ENCODE measurements at regions not wholly inside any gene's neighbourhood (a gene's known extent, or its start where the extent isn't known, plus 50 kb on each side); places are given as distances from the start of the nearest gene placed in this dataset.

DNA sequence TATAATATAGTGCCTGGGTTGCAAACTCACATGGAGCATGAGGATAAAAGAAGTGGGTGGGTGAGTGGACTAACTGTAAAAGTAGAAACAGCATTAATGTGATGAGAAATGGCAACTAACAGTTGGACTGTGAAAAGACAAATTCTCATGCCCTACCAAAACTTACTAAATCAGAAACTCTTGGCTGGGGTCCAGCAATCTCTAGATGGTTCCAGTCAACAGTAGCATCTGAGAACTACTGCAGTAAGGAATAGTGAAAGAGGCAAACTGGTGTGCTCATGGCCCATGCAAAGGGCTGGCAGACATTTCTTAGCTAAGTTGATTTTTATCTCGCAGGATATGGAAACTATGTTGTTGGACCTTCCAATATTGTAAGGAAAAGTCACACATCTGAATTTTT, 150.3 kb downstream of the PIK3R1 start:
- TF ChIP-seq, protein P1, sequence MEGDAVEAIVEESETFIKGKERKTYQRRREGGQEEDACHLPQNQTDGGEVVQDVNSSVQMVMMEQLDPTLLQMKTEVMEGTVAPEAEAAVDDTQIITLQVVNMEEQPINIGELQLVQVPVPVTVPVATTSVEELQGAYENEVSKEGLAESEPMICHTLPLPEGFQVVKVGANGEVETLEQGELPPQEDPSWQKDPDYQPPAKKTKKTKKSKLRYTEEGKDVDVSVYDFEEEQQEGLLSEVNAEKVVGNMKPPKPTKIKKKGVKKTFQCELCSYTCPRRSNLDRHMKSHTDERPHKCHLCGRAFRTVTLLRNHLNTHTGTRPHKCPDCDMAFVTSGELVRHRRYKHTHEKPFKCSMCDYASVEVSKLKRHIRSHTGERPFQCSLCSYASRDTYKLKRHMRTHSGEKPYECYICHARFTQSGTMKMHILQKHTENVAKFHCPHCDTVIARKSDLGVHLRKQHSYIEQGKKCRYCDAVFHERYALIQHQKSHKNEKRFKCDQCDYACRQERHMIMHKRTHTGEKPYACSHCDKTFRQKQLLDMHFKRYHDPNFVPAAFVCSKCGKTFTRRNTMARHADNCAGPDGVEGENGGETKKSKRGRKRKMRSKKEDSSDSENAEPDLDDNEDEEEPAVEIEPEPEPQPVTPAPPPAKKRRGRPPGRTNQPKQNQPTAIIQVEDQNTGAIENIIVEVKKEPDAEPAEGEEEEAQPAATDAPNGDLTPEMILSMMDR (IDR thresholded peaks at IDR 0.05; ENCODE audit: low read depth, low read length) = no peak
- no peak for TF ChIP-seq POLR2A (IDR thresholded peaks at IDR 0.05; ENCODE audit: extremely low read depth, insufficient read length)
